ENCODE measurements at regions not wholly inside any gene's neighbourhood (a gene's known extent, or its start where the extent isn't known, plus 50 kb on each side); places are given as distances from the start of the nearest gene placed in this dataset.

GRCh38 chr14:89615421-89615820 lies 198.4 kb upstream of the FOXN3 start:
- intact Hi-C loops (cut with micrococcal nuclease), result loop anchor here (5.0 kb wide), 1 partner anchor 183 kb away; no protein-coding TSS in a partner anchor

GRCh38 chr14:89614009-89614691 lies 197.1 kb upstream of the FOXN3 start:
- intact Hi-C loops (cut with micrococcal nuclease), result no loop called here

DNA sequence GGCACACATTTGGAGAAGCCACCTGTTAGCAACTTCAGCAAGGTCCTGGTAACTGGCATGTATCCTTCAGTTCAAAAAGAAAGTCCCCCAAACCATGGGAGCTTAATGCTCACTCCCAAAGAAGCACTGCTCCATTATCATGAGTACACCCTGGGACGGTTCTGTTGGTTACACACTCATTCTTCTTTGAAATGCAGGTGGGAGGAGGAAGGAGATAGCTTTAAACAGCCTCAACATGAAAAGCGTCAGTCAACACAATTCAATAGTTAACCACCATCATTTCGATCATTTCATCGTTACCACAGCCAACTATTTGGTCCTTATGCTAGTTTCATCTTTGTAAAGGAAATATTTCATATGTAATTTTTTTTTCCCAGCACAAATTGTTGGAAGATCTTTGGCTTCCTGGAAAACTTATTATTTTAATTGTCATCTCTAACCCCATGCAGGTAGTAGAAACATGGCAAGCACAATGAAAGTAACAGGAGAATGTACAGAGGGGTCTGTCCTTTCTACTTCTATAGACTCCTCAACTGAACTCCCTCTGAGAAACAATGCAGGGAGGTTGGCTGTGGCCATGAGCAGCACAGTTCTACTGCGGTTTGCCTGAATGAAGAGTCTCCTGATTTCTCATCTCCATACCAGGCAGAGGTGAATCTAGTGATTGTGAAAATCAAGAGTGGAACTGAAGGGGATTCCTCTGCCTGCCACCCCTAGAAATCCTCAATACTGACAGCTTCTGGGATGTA lies 196.4 kb upstream of the FOXN3 start:
- intact Hi-C loops (cut with micrococcal nuclease), result no loop called here

DNA sequence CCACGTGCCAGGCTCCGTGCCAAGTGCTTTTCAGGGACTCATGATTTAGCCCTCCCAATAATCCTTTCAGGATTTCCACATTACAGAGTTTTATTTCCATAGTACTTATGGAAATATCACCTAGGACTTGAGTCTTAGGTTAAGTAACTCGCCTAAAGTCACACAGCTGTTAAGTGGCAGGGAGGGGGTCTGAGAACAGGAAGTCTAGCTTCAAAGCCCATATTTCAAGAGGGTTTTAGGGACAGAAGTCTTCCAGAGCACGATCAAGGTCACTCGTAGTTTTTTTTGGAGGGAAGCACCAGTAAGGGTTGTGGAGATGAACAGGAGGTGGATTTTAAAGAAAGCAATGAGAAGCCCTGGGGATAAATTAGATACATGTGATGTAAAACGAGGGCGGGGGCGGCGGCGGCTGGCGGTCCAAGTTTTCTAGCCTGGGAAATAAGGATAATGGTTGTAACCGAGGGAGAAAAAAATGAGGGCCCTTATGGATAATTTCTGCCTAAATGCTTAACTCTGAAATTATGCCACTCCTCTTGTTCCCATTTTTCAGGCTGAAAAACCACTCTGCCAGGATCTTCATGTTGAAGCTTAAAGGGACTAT lies 192.6 kb upstream of the FOXN3 start:
- intact Hi-C loops (cut with micrococcal nuclease), result no loop called here

GRCh38 chr14:89607453-89607852 lies 190.4 kb upstream of the FOXN3 start:
- intact Hi-C loops (cut with micrococcal nuclease), result no loop called here

DNA sequence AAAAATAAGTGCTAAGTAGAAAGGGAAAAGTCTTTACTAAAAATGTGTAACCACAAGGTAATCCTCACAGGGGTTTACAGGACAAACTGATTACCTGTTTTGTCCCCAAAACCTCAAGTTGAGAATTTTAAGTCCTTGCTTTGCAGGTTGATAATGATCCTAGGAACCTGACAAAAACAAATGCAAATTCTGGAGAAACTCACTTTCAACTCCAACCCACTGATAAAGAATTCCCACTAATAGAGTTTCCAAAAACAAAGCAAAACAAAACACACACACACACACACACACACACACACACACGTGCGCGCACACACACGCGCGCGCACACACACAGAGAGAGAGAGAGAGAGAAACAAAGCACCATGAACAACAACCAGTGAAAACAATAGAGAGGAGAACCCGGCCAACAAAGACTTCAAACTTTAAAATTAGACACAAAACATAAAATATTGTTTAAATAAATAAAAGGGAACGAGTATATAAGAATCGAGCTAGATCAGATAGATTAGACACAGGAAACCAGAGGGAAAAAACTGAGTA lies 187.0 kb upstream of the FOXN3 start:
- intact Hi-C loops (cut with micrococcal nuclease), result no loop called here

DNA sequence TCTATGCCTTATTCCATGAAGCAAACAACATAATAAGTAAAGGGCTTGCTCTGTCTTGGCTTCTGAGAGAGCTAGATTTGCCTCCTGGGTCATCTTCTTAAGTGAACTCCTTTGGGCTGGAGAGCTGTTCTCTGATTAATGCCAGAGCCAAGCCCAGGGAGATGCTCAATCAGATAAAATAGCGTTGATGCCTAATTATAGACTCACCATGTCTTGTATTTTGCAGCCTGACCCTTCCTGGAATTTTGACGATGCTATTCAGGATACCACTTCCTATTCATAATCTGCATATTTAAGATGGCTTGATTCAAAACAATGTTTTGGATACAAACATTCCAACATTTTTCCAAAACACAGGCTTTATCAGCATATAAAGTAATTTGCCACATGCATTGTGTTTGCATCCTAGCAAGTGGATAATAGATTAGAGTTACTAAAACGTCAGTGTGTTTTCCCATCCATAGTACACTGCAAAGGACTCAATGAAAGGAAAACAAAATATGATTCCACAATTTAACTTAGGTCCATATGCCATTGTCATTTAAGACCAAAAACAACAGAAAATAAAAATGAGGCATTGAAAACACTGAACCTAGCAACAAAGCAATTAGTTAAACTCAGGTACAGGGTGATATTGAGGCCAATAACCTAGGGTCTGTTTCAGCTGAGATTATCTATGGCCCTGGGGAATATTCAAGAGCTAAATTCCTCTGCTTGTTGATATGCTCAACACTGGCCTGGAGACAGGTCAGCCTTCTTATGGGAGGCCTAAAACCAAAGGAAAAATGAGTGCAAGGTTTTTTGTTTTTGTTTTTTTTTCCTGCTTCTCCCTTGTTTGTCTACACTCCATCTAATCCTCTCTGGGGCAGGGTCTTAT lies 184.2 kb upstream of the FOXN3 start:
- intact Hi-C loops (cut with micrococcal nuclease), result no loop called here

DNA sequence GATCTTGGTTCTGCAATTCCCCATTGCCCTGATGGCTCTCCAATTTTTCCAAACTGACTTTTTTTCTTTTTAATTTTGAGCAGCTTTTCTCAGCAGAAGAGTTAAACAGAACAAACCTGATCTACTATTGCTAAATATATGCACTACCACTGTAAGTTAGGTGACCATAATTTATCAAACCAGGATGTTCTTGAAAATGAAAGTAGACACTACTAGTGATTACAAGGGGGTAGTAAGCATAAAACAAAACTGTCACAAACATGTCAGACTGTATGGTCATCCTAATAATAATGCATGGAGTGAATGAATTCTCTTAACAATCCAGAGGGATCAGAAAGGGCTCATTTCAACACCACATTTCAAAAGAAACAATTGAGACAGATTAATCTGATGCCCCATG lies 183.0 kb upstream of the FOXN3 start:
- intact Hi-C loops (cut with micrococcal nuclease), result no loop called here

- intact Hi-C loops (cut with micrococcal nuclease), result no loop called here
Observed at GRCh38 chr14:89598548-89599186, 181.6 kb upstream of the FOXN3 start.

DNA sequence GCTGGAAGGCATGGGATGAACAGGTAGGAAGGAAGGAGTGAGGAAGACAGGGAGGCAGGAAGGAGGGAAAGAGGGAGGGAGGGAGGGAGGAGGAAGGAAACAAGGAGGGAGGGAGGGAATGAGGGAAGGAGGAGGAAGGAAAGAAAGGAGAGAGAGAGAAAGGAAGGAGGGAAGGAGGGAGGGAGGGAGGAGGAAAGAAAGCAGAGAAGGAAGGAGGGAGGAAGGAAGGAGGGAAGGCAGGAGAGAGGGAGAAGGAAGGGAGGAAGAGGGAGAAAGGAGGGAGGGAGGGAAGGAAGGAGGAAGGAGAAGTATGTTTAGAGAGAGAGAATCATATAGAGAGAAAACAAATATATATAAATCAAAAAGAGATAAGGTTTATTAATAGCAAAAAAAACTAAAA lies 175.9 kb upstream of the FOXN3 start:
- intact Hi-C loops (cut with micrococcal nuclease), result no loop called here

DNA sequence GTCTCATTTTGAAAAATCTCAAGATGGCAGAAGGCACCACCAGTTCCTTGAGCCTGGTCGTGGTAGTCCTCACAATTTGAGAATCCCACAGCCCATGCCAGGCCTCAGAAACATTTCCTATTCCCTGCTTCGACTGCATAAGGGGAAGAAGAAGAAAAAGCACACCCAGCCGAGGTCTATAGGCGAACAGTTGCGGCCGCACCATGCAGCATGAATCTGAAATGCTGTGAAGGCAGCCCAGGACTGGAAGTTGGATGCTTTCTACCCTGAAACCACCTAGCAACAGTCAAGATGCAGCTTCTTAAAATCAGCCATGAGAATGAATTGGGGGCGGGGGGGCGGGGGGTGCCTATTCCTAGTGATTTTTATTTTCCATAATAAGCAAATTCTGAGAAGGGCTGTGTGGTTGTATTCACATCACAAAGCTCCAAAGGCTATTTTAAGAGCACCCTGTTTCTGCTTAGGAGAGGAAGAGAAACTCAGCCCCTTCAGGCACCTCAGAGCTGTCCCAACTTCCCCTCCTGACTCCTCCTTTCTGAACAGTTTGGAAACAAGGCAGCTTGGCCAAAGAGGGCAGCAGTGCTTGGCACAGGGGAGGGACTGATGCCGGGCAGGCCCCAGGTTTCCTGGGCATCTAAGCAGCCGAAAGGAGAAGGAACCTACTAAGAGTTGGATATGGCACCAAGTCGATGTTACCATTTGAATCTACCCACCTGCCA lies 172.5 kb upstream of the FOXN3 start:
- intact Hi-C loops (cut with micrococcal nuclease), result no loop called here

GRCh38 chr14:89588840-89589296 lies 171.8 kb upstream of the FOXN3 start:
- intact Hi-C loops (cut with micrococcal nuclease), result no loop called here

DNA sequence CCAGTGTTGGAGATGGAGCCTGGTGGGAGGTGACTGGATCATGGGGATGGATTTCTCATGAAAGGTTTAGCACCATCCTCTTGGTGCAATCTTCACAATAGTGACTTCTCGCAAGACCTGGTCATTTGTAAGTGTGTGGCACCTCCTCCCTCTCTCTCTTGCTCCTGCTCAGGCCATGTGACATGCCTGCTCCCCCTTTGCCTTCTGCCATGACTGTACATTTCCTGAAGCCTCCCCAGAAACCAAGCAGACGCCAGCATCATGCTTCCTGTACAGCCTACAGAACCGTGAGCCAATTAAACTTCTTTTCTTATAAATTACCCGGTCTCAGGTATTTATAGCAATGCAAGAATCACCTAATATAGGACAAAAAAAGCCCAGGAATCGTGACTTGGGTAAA lies 171.0 kb upstream of the FOXN3 start:
- intact Hi-C loops (cut with micrococcal nuclease), result no loop called here

- intact Hi-C loops (cut with micrococcal nuclease), result no loop called here
Observed at GRCh38 chr14:89587136-89587420, 170.0 kb upstream of the FOXN3 start.

DNA sequence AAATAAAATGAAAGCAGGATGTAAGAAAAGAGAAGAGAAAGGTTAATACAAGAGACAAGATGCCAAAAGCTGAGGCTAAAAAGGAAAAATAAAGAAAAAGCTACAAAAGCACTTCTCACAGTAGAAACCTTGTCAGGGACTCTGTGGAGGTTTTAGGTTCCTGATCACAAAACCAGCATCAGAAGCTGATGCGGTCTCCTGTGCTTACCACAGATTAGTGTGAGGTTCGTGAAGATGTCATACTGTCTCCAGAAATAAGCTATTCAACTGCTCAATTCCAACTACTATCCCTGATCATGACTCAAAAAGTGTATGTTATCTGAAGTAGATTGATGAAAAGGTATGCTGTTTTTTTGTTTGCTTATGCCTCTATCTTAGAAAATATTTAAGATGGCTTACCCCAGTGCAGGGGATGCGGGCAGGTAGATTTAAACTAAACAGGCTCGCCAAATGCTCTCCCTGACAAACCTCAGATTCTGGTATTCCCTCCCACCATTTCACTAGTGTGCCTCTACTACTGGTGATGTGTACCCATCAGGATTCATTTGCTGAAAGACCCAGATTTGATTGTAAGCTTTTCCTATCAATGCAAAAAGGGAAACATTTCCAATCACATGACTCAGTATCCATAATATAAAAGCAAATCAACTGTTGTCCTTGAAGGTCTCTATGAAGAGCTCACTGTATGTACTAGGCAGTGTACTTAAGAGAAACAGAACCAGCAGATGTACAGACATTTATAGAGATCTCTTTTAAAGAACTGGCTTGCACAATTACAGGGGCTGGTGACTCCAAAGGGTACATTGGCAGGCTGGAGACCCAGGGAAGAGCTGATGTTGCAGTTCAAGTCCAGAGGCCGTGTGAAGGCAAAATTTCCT lies 169.5 kb upstream of the FOXN3 start:
- intact Hi-C loops (cut with micrococcal nuclease), result no loop called here

- intact Hi-C loops (cut with micrococcal nuclease), result no loop called here
Observed at GRCh38 chr14:89578156-89578555, 161.1 kb upstream of the FOXN3 start.

DNA sequence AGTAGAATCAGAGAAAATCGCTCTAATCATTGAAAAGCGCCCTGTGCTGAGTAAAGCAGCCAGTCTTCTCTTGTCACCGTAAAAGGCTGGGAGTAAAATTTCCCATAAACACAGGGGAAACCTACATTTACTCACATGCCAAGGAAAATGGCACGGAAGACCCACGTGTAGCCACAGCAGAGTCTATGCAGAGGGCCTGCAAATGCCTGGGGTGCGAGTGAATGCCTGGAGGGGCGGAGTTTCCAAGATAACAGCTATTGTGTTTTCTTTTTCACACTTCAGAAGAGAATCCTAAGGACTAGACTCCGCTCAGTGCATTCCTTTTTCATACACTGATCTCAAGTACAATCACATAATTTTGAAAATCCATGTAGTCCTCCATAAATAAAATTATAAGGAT lies 159.9 kb upstream of the FOXN3 start:
- intact Hi-C loops (cut with micrococcal nuclease), result no loop called here

DNA sequence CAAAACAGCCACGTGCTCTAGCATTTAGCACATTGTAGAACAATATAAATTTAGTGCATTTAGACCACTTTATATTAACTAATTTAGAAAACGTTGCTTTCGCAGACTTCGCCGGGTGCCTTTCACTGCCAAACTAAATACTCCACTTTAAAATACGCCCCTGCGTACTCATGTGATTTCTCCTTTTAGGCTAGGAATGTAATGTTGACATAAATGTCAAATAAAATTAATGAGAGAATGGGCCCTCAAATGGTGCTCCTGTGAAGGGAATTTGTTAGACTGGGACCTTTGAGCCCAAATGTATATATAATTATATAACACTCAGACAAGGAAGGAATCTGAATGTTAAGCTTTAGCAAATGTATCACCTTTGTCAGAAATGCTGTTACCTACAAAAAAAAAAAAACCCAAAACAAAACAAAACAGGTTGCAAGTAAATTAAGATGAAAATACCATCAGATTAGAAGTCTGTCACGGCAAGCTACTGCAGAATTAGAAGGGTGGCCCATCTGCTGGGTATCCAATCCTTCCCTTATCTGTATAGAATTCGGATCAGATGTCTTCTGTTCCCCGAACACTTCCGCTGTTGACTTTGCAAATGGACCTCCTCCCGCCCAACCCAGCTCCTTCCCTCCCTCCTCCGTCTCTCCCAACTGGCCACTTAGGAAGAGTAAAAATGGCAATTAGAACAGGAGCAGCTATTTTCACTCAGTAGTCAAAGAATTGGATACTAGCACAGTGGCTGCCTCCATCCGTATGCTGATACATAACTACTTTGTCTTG lies 159.3 kb upstream of the FOXN3 start:
- intact Hi-C loops (cut with micrococcal nuclease), result no loop called here

All from T-helper 2 cell treated with Interferon-gamma antibody and Interleukin-4, amounts not matched to agents 100 ng/mL and 5 ng/mL, for 36 hours (primary cell).